PC-9 (cell line): ENCODE measurements at regions not wholly inside any gene's neighbourhood (a gene's known extent, or its start where the extent isn't known, plus 50 kb on each side); places are given as distances from the start of the nearest gene placed in this dataset.

Experiments
- BruUV-seq: library from RNA; stranded (reverse); fragments of 400-500 nt; replicated peaks from 2 replicates; lab custom pipeline; 2021; lab: Mats Ljungman, UMichigan
- CTCF ChIA-PET: fragments of 300-600 bp; sonication (Branson Sonifier 250); formaldehyde crosslinking; loops from one replicate; lab custom pipeline; 2022; ENCODE audit warnings: antibody characterized with exemption; lab: Charles Lee
- POLR2A ChIA-PET: fragments of 300-600 bp; sonication (Branson Sonifier 250); formaldehyde crosslinking; loops from one replicate; lab custom pipeline; 2022; ENCODE audit warnings: antibody characterized with exemption; ENCODE audit not compliant: unreplicated experiment; lab: Charles Lee
- DNase-seq, 2 experiments: peaks; one replicate each; pipeline versions ENCODE4 v3.0.0 to v3.0.0-alpha.2; 2015 to 2022; ENCODE audit warnings: mixed read lengths in 1 of 2
- H2AFZ ChIP-seq: fragments of 200-600 bp; sonication (generic); 2 replicates; pipeline ENCODE4 v1.8.1; 2017; ENCODE audit warnings: antibody characterized with exemption
- H3F3A ChIP-seq: fragments of 200-600 bp; sonication (generic); 2 replicates; pipeline ENCODE4 v1.8.1; 2017; ENCODE audit warnings: antibody characterized with exemption, mild to moderate bottlenecking, low read depth; ENCODE audit not compliant: insufficient read depth
- H3K27ac ChIP-seq: fragments of 200-600 bp; sonication (generic); 2 replicates; pipeline ENCODE4 v1.6.1; 2016; ENCODE audit warnings: mixed run types
- H3K27me3 ChIP-seq: fragments of 200-600 bp; sonication (generic); 2 replicates; pipeline ENCODE4 v1.6.1; 2016; ENCODE audit warnings: low read depth, mixed run types; ENCODE audit not compliant: insufficient read depth
- H3K36me3 ChIP-seq: fragments of 200-600 bp; sonication (generic); 2 replicates; pipeline ENCODE4 v1.6.1; 2016; ENCODE audit warnings: low read depth, mixed run types
- H3K4me1 ChIP-seq: fragments of 200-600 bp; sonication (generic); replicated peaks from 2 replicates; pipeline ENCODE4 v1.6.1; 2016; ENCODE audit warnings: mixed run types; ENCODE audit not compliant: insufficient read depth
- H3K4me2 ChIP-seq: fragments of 200-600 bp; sonication (generic); 2 replicates; pipeline ENCODE4 v1.6.1; 2017; ENCODE audit warnings: mixed run types
- H3K4me3 ChIP-seq: fragments of 200-600 bp; sonication (generic); 2 replicates; pipeline ENCODE4 v1.6.1; 2016; ENCODE audit warnings: mixed run types
- H3K79me2 ChIP-seq: fragments of 200-600 bp; sonication (generic); 2 replicates; pipeline ENCODE4 v1.6.1; 2017; ENCODE audit warnings: low read depth, mixed run types
- H3K9me2 ChIP-seq: fragments of 200-600 bp; sonication (generic); 2 replicates; pipeline ENCODE4 v1.8.1; 2017; ENCODE audit warnings: mild to moderate bottlenecking; ENCODE audit not compliant: insufficient read depth
- H3K9me3 ChIP-seq: fragments of 200-600 bp; sonication (generic); 2 replicates; pipeline ENCODE4 v1.8.1; 2016; ENCODE audit warnings: low read depth; ENCODE audit not compliant: insufficient read depth
- H4K20me1 ChIP-seq: fragments of 200-600 bp; sonication (generic); 2 replicates; pipeline ENCODE4 v1.8.1; 2017; ENCODE audit not compliant: insufficient read depth
- CTCF ChIP-seq: fragments of 200-600 bp; sonication (generic); conservative IDR thresholded peaks from 2 replicates; pipeline ENCODE4 v1.6.1; 2017; ENCODE audit warnings: mixed run types, antibody characterized with exemption, mild to moderate bottlenecking, moderate library complexity
- EZH2 ChIP-seq: fragments of 200-600 bp; sonication (generic); IDR thresholded peaks from 2 replicates; pipeline ENCODE4 v1.8.0; 2017; ENCODE audit warnings: antibody characterized with exemption, low read depth
- intact Hi-C: fragments of 100-400 bp; cut with micrococcal nuclease; formaldehyde crosslinking; loops from one replicate; pipeline ENCODE4 v1.10.0; 2022; ENCODE audit not compliant: unreplicated experiment

- H3K4me2 ChIP-seq: no peak overlapping the region
- intact Hi-C loops: no loop called here
- no peaks in the 10 kb centered on the region for H3K9me2 ChIP-seq
- no peak overlapping the region for H3K4me3 ChIP-seq
- H3F3A ChIP-seq: no peaks in the 10 kb centered on the region
- no peaks in the 10 kb centered on the region for H3K9me3 ChIP-seq
- no peaks in the 10 kb centered on the region for H4K20me1 ChIP-seq
- TF ChIP-seq CTCF: no peak
- no peaks in the 10 kb centered on the region for H3K4me1 ChIP-seq
- POLR2A ChIA-PET: no interaction called here
- no peaks in the 10 kb centered on the region for H3K79me2 ChIP-seq
- no TSS peak for BruUV-seq
- no peaks in the 10 kb centered on the region for H3K27me3 ChIP-seq
- H3K27ac ChIP-seq: no peak overlapping the region
- no peaks in the 10 kb centered on the region for H3K36me3 ChIP-seq
- CTCF ChIA-PET: no interaction called here
- H2AFZ ChIP-seq: no peak overlapping the region
- no peak for DNase-seq
These were observed 785.6 kb downstream of the REEP3 start for GRCh38 chr10:64306729-64307327.

- ChIA-PET CTCF (no interaction called here), POLR2A (no interaction called here)
- DNase-seq: no peak
- Histone ChIP-seq H3K27me3 (no peaks in the 10 kb centered on the region), H3K27ac (no peak overlapping the region), H3K36me3 (no peaks in the 10 kb centered on the region), H3F3A (no peaks in the 10 kb centered on the region), H2AFZ (no peak overlapping the region), H3K4me2 (no peak overlapping the region), H3K4me3 (no peak overlapping the region), H4K20me1 (no peaks in the 10 kb centered on the region), H3K79me2 (no peaks in the 10 kb centered on the region), H3K9me3 (no peaks in the 10 kb centered on the region), H3K4me1 (no peaks in the 10 kb centered on the region), H3K9me2 (no peaks in the 10 kb centered on the region)
- no TSS peak for BruUV-seq
- TF ChIP-seq CTCF (no peak), EZH2 (no peak)
- intact Hi-C loops: no loop called here
These were observed 791.7 kb downstream of the REEP3 start for GRCh38 chr10:64312876-64313275.

GRCh38 chr10:64313967-64314366 is 792.8 kb downstream of the REEP3 start:
- Histone ChIP-seq H3F3A (no peaks in the 10 kb centered on the region), H3K4me1 (no peaks in the 10 kb centered on the region), H2AFZ (no peak overlapping the region), H3K79me2 (no peaks in the 10 kb centered on the region), H3K36me3 (no peaks in the 10 kb centered on the region), H3K4me2 (no peak overlapping the region), H3K9me2 (no peaks in the 10 kb centered on the region), H3K27me3 (no peaks in the 10 kb centered on the region), H4K20me1 (no peaks in the 10 kb centered on the region), H3K27ac (no peak overlapping the region), H3K9me3 (no peaks in the 10 kb centered on the region), H3K4me3 (no peak overlapping the region)
- CTCF ChIA-PET: no interaction called here
- no peak for TF ChIP-seq EZH2
- TF ChIP-seq CTCF: no peak
- intact Hi-C loops: no loop called here
- DNase-seq: no peak
- no TSS peak for BruUV-seq
- POLR2A ChIA-PET: no interaction called here
